ENCODE measurements at regions not wholly inside any gene's neighbourhood (a gene's known extent, or its start where the extent isn't known, plus 50 kb on each side); places are given as distances from the start of the nearest gene placed in this dataset.

GRCh38 chr4:60081839-60082238 lies 1118.3 kb upstream of the ADGRL3 start:
- Mint-ChIP-seq H3K27ac (ENCODE audit: unreplicated experiment) (no peak overlapping the region), H3K9me3 (ENCODE audit: unreplicated experiment) (no peaks in the 10 kb centered on the region), H3K4me1 (ENCODE audit: unreplicated experiment) (no peaks in the 10 kb centered on the region), H3K36me3 (ENCODE audit: unreplicated experiment) (no peaks in the 10 kb centered on the region), H3K4me3 (ENCODE audit: unreplicated experiment) (no peak overlapping the region), H3K27me3 (ENCODE audit: unreplicated experiment) (peaks cover 18% of the 10 kb centered on the region)
- DNase-seq (ENCODE audit: extremely low spot score, unreplicated experiment) = no peak
- TF ChIP-seq, protein P1, sequence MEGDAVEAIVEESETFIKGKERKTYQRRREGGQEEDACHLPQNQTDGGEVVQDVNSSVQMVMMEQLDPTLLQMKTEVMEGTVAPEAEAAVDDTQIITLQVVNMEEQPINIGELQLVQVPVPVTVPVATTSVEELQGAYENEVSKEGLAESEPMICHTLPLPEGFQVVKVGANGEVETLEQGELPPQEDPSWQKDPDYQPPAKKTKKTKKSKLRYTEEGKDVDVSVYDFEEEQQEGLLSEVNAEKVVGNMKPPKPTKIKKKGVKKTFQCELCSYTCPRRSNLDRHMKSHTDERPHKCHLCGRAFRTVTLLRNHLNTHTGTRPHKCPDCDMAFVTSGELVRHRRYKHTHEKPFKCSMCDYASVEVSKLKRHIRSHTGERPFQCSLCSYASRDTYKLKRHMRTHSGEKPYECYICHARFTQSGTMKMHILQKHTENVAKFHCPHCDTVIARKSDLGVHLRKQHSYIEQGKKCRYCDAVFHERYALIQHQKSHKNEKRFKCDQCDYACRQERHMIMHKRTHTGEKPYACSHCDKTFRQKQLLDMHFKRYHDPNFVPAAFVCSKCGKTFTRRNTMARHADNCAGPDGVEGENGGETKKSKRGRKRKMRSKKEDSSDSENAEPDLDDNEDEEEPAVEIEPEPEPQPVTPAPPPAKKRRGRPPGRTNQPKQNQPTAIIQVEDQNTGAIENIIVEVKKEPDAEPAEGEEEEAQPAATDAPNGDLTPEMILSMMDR (IDR thresholded peaks at IDR 0.05) = no peak

GRCh38 chr4:60088807-60089486 lies 1111.2 kb upstream of the ADGRL3 start:
- H3K9me3 Mint-ChIP-seq (ENCODE audit: unreplicated experiment) = no peaks in the 10 kb centered on the region
- H3K4me3 Mint-ChIP-seq (ENCODE audit: unreplicated experiment) = no peak overlapping the region
- H3K27me3 Mint-ChIP-seq (ENCODE audit: unreplicated experiment) = peaks cover 11% of the 10 kb centered on the region
- no peaks in the 10 kb centered on the region for H3K4me1 Mint-ChIP-seq (ENCODE audit: unreplicated experiment)
- no peak for DNase-seq (ENCODE audit: extremely low spot score, unreplicated experiment)
- H3K36me3 Mint-ChIP-seq (ENCODE audit: unreplicated experiment) = no peaks in the 10 kb centered on the region
- TF ChIP-seq, protein P1 (IDR thresholded peaks at IDR 0.05) = no peak
- H3K27ac Mint-ChIP-seq (ENCODE audit: unreplicated experiment) = no peak overlapping the region

DNA sequence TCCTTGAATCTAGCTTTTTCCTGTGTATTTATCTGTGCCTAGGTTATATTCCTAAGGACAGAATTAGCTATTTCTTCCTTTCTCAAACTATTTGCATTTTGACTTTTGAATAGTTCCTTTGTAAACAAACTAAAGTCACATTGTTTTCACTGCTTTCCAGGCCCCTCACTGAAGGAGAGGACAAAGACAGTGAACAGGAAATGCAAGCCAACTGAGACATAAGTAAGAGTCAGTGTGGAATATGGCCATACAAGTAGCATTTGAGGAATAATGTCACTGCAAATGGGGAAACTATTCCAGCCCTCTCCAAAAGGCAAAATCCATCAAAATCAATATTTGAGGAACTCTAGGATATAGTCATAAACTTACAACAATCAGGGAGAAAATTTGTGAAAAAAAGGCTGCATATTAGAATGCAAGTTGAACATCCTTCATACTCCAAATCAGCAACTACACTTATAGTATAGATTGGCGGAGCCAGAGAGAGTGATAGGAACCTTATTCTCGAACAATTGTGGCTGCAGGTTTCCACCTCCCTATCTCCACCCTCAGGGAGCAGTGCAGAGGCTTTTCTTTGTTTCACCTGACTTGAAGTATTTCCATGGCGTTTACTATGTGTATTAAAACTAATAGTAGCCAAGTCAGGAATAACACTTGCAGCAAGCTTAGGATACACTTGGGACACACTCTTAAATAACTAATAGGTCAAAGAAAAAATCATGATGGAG lies 1110.4 kb upstream of the ADGRL3 start:
- H3K4me1 Mint-ChIP-seq (ENCODE audit: unreplicated experiment) = no peaks in the 10 kb centered on the region
- H3K9me3 Mint-ChIP-seq (ENCODE audit: unreplicated experiment) = no peaks in the 10 kb centered on the region
- no peak overlapping the region for H3K4me3 Mint-ChIP-seq (ENCODE audit: unreplicated experiment)
- DNase-seq (ENCODE audit: extremely low spot score, unreplicated experiment) = no peak
- TF ChIP-seq, protein P1 (IDR thresholded peaks at IDR 0.05) = no peak
- H3K27me3 Mint-ChIP-seq (ENCODE audit: unreplicated experiment) = peaks cover 13% of the 10 kb centered on the region
- H3K36me3 Mint-ChIP-seq (ENCODE audit: unreplicated experiment) = no peaks in the 10 kb centered on the region
- H3K27ac Mint-ChIP-seq (ENCODE audit: unreplicated experiment) = no peak overlapping the region

- Mint-ChIP-seq H3K4me1 (ENCODE audit: unreplicated experiment) (no peaks in the 10 kb centered on the region), H3K27ac (ENCODE audit: unreplicated experiment) (no peak overlapping the region), H3K27me3 (ENCODE audit: unreplicated experiment) (peaks cover 16% of the 10 kb centered on the region), H3K9me3 (ENCODE audit: unreplicated experiment) (no peaks in the 10 kb centered on the region), H3K36me3 (ENCODE audit: unreplicated experiment) (no peaks in the 10 kb centered on the region), H3K4me3 (ENCODE audit: unreplicated experiment) (no peak overlapping the region)
- TF ChIP-seq, protein P1 (IDR thresholded peaks at IDR 0.05) = no peak
- DNase-seq (ENCODE audit: extremely low spot score, unreplicated experiment) = no peak
Observed at GRCh38 chr4:60096676-60097075, 1103.5 kb upstream of the ADGRL3 start.

DNA sequence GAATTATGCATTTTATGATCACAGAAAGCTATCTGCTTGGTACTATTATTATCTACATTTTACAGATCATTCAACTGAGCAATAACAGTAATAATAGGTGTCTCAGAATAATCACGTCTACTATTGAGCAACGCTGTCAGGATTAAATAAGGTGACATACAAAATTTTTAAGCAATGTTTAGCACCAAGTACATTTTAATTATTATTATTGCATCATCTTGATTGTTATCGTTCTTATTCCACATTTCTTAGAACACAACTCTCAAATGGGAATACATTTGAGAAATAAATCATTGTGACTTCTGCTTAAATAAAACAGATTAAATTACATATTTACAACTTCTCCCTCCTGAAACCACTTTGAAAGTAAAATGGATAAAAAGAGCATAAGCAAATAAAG lies 1083.5 kb upstream of the ADGRL3 start:
- Mint-ChIP-seq H3K9me3 (ENCODE audit: unreplicated experiment) (no peaks in the 10 kb centered on the region), H3K4me1 (ENCODE audit: unreplicated experiment) (no peaks in the 10 kb centered on the region), H3K27ac (ENCODE audit: unreplicated experiment) (no peak overlapping the region), H3K4me3 (ENCODE audit: unreplicated experiment) (no peak overlapping the region), H3K27me3 (ENCODE audit: unreplicated experiment) (peaks cover 13% of the 10 kb centered on the region), H3K36me3 (ENCODE audit: unreplicated experiment) (no peaks in the 10 kb centered on the region)
- TF ChIP-seq, protein P1 (IDR thresholded peaks at IDR 0.05) = no peak
- DNase-seq (ENCODE audit: extremely low spot score, unreplicated experiment) = no peak
